ENCODE measurements at regions not wholly inside any gene's neighbourhood (a gene's known extent, or its start where the extent isn't known, plus 50 kb on each side); places are given as distances from the start of the nearest gene placed in this dataset.
"Not testable (repeated sequence)": the region's sequence is repeated elsewhere in the genome, so short reads cannot be mapped to it uniquely, and the experiment has no call there.

DNA sequence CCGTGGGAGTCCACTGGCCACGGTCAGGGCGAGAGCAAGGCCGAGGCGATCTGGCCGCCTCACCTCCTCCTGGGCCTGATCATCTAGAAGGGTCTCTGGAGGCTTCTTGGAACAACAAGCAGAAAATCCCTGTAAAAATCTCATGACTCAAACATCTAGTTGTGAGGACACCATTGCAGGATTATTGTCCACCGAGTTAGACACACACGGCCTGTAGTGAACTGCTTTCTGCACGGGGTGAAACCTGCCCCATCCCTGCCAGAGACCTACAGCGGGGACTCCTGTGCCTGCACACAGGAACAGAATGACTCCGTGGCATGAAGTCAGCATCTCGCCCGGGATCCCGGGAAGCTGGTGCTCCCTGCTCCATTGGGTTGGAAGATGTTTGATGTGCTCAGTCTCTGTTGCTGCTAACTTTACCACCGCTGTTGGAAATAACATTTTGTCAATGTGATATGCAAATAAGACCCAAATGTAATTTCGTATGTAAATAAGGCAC lies 267.0 kb upstream of the TCERG1L start:
- H3K9me3 ChIP-seq (ENCODE audit: control insufficient read depth, insufficient read depth, low read length): no peaks in the 10 kb centered on the region
- DNase-seq (ENCODE audit: low read depth in 4 of 6, low spot score in 6 of 6): peak in 1 of 6 donors; percentile 51
- H3K27ac ChIP-seq (ENCODE audit: low read depth, low read length): no peak overlapping the region
- H3K4me3 ChIP-seq (ENCODE audit: low read depth, low read length): no peak overlapping the region
- 71% methylated on average over 10 of the region's 16 CpGs for WGBS (ENCODE audit: insufficient coverage)
- peaks cover 14% of the 10 kb centered on the region for H3K4me1 ChIP-seq (ENCODE audit: control insufficient read depth, insufficient read depth, low read length)
- no peaks in the 10 kb centered on the region for H3K27me3 ChIP-seq (ENCODE audit: control insufficient read depth, insufficient read depth, low read length)
- H3K36me3 ChIP-seq (ENCODE audit: control insufficient read depth, insufficient read depth, low read length): no peaks in the 10 kb centered on the region

DNA sequence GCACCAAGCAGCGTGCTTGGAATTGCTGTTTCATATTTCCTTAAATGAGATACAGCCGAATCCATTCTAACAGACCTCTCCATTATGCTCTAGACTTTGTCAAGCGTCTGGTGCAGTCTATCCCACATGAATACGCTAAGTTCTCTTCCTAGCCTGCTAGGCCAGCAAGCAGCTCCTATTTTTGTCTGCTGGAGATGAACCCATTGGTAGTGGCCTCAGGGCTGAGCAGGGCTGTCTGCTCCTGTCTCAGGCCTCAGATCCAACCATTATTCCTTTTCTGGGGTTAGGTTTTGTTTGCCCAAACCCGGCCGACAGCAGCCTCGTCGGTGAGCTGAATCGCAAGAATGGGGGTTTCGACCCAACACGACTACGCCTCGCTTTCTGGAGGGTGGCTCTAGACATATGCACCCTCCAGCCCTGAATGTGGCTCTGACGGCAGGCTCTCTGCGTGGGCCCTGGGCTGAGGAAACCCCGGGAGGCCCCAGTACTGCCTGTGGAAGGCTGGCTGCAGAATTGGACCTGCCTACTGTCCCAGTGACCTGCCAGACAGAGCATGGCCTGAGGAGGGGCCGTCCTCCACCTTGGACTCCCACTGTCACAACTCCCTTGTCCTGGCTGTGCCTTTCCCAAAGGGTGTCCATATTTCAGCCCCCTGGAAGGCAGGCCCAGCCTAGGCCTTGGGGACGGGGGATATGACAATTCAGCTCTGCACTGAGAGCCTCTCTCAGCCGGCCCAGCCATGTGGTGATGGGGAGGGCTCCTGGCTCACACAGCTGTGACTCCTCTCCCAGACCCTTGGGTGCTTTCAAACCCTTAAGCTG lies 267.9 kb upstream of the TCERG1L start:
- Histone ChIP-seq H3K9me3 (ENCODE audit: control insufficient read depth, insufficient read depth, low read length) (no peaks in the 10 kb centered on the region), H3K4me1 (ENCODE audit: control insufficient read depth, insufficient read depth, low read length) (peaks cover 14% of the 10 kb centered on the region), H3K27me3 (ENCODE audit: control insufficient read depth, insufficient read depth, low read length) (no peaks in the 10 kb centered on the region), H3K36me3 (ENCODE audit: control insufficient read depth, insufficient read depth, low read length) (no peaks in the 10 kb centered on the region), H3K4me3 (ENCODE audit: low read depth, low read length) (no peak overlapping the region), H3K27ac (ENCODE audit: low read depth, low read length) (no peak overlapping the region)
- 78% methylated on average over 19 of the region's 19 CpGs for WGBS (ENCODE audit: insufficient coverage)
- no peak for DNase-seq (ENCODE audit: low read depth in 4 of 6, low spot score in 6 of 6)

DNA sequence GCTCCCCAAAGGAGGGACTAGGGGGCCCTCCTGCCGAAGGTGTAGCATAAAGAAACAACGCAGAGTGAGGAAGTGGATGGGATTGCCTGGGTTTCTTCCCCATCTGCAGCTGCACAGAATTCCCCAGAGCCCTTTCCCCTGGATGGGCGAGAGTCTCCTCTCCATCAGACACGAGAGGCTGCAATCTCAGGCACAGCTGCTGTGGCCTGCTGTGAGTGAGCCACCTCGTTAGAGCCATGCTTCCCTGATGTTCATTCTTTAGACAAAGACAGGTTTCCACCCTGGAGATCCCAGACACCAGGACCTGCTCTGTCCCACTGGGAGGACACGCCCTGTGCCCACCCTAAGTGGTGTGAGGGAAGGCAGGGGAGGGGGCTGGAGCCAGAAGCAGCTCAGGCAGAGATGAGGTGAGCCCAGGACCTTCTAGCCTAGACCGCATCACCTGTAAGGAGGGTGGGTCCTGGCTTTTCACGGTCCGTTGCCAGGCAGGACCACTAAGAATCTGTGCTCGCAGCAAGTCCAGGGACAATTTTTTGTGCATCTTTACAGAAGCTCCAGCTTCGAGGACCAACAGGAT lies 268.6 kb upstream of the TCERG1L start:
- DNase-seq (ENCODE audit: low read depth in 4 of 6, low spot score in 6 of 6): no peak
- H3K9me3 ChIP-seq (ENCODE audit: control insufficient read depth, insufficient read depth, low read length): no peaks in the 10 kb centered on the region
- no peaks in the 10 kb centered on the region for H3K27me3 ChIP-seq (ENCODE audit: control insufficient read depth, insufficient read depth, low read length)
- no peak overlapping the region for H3K27ac ChIP-seq (ENCODE audit: low read depth, low read length)
- 71% methylated on average over 10 of the region's 11 CpGs for WGBS (ENCODE audit: insufficient coverage)
- no peaks in the 10 kb centered on the region for H3K36me3 ChIP-seq (ENCODE audit: control insufficient read depth, insufficient read depth, low read length)
- H3K4me3 ChIP-seq (ENCODE audit: low read depth, low read length): no peak overlapping the region
- peaks cover 14% of the 10 kb centered on the region for H3K4me1 ChIP-seq (ENCODE audit: control insufficient read depth, insufficient read depth, low read length)

DNA sequence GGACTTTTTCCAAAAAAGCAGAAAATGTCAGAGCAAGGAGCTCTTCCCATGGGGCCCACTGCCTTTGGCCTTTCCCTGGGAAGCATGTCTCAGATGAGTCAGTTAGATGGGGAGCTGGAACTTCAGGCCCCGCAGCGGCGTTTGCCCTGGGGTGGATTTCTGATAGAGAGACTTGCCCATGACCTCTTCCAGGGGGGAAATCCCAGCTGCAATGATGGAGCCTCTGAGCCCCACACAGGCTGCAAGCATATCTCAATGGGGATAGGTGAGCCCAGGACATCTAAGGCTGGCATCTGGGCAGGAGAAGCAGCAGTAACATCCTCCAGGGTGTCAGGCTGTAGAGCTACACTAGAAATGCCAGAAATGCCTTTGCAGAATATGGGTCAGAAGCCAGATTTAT lies 269.2 kb upstream of the TCERG1L start:
- Histone ChIP-seq H3K36me3 (ENCODE audit: control insufficient read depth, insufficient read depth, low read length) (no peaks in the 10 kb centered on the region), H3K27me3 (ENCODE audit: control insufficient read depth, insufficient read depth, low read length) (no peaks in the 10 kb centered on the region), H3K27ac (ENCODE audit: low read depth, low read length) (no peak overlapping the region), H3K9me3 (ENCODE audit: control insufficient read depth, insufficient read depth, low read length) (no peaks in the 10 kb centered on the region), H3K4me3 (ENCODE audit: low read depth, low read length) (no peak overlapping the region), H3K4me1 (ENCODE audit: control insufficient read depth, insufficient read depth, low read length) (peaks cover 14% of the 10 kb centered on the region)
- 81% methylated on average over 3 of the region's 3 CpGs for WGBS (ENCODE audit: insufficient coverage)
- no peak for DNase-seq (ENCODE audit: low read depth in 4 of 6, low spot score in 6 of 6)

DNA sequence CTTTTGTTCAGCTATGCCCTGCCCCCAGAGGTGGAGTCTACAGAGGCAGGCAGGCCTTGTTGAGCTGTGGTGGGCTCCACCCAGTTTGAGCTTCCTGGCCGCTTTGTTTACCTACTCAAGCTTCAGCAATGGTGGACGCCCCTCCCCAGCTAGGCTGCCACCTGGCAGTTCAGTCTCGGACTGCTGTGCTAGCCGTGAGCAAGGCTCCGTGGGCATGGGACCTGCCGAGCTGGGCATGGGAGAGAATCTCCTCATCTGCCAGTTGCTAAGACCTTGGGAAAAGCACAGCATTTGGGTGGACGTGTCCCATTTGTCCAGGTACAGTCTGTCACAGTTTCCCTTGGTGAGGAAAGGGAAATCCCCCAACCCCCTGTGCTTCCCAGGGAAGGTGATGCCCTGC lies 270.0 kb upstream of the TCERG1L start:
- not testable (repeated sequence) for H3K27me3 ChIP-seq (ENCODE audit: control insufficient read depth, insufficient read depth, low read length); H3K4me3 ChIP-seq (ENCODE audit: low read depth, low read length); H3K36me3 ChIP-seq (ENCODE audit: control insufficient read depth, insufficient read depth, low read length); H3K9me3 ChIP-seq (ENCODE audit: control insufficient read depth, insufficient read depth, low read length); DNase-seq (ENCODE audit: low read depth in 4 of 6, low spot score in 6 of 6); H3K27ac ChIP-seq (ENCODE audit: low read depth, low read length)
- WGBS (ENCODE audit: insufficient coverage): 85% methylated on average over 7 of the region's 7 CpGs
- H3K4me1 ChIP-seq (ENCODE audit: control insufficient read depth, insufficient read depth, low read length): peaks cover 11% of the 10 kb centered on the region

DNA sequence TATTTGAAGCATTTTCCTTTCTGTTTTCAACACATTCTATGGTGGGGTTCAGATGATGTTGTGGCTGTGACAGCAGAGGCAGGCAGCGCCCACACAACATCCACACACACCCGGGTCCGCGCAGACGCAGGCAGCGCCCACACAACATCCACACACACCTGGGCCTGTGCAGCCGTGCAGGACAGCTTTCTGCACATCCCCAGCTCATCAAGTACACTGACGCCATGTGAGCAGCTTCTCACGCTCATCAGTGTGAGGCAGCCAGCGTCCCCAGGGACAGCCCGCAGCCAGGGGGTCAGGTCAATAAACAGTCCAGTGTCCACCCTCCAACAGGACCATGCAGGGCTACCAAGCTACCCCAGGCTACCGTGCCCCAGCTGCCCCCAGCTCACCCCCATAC lies 272.8 kb upstream of the TCERG1L start:
- WGBS (ENCODE audit: insufficient coverage): 60% methylated on average over 10 of the region's 12 CpGs
- Histone ChIP-seq H3K27ac (ENCODE audit: low read depth, low read length) (no peak overlapping the region), H3K36me3 (ENCODE audit: control insufficient read depth, insufficient read depth, low read length) (no peaks in the 10 kb centered on the region), H3K4me3 (ENCODE audit: low read depth, low read length) (no peak overlapping the region), H3K4me1 (ENCODE audit: control insufficient read depth, insufficient read depth, low read length) (peaks cover 11% of the 10 kb centered on the region), H3K27me3 (ENCODE audit: control insufficient read depth, insufficient read depth, low read length) (no peaks in the 10 kb centered on the region), H3K9me3 (ENCODE audit: control insufficient read depth, insufficient read depth, low read length) (no peaks in the 10 kb centered on the region)
- no peak for DNase-seq (ENCODE audit: low read depth in 4 of 6, low spot score in 6 of 6)

DNA sequence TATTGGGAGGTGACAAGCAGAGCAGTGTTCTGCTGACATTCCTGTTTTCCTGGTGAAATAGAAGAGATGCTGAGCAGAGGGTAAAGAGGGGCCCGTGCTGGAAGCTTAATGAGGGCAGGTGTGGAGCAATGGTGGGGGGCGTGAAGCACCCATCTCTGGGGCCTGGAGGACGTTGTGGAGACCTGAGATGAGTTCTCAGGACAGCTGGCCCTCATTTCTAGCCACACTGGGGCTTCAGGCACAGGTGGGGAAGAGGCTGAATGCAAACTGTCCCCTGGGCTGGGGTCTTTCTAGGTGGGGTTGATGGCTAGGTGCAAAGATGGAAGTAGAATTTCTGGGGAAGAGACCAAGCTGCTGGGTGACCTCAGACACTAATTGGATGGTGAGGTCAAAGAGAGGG lies 274.2 kb upstream of the TCERG1L start:
- Histone ChIP-seq H3K9me3 (ENCODE audit: control insufficient read depth, insufficient read depth, low read length) (no peaks in the 10 kb centered on the region), H3K4me3 (ENCODE audit: low read depth, low read length) (no peak overlapping the region), H3K36me3 (ENCODE audit: control insufficient read depth, insufficient read depth, low read length) (no peaks in the 10 kb centered on the region), H3K4me1 (ENCODE audit: control insufficient read depth, insufficient read depth, low read length) (no peaks in the 10 kb centered on the region), H3K27ac (ENCODE audit: low read depth, low read length) (no peak overlapping the region), H3K27me3 (ENCODE audit: control insufficient read depth, insufficient read depth, low read length) (no peaks in the 10 kb centered on the region)
- no peak for DNase-seq (ENCODE audit: low read depth in 4 of 6, low spot score in 6 of 6)
- 53% methylated on average over 3 of the region's 3 CpGs for WGBS (ENCODE audit: insufficient coverage)

DNA sequence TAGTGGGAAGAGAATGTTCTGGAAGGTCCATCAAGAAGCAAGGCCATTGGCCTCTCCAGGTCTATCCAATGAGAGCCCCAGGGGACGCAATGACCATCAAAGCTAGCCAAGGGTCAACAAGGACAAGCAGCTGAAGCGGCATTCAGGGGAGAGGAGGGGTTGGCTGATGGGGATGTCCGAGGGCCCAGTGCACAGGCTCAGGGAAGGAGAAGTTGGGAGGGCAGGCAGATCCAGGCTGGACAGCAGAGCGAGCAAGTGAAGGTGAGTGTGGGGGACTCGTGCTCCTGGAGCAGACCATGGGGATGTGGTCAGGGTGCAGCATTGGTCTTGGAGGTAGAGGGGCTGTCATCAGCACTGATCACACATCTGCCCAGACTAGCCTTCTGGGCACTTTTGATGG lies 275.4 kb upstream of the TCERG1L start:
- H3K27me3 ChIP-seq (ENCODE audit: control insufficient read depth, insufficient read depth, low read length): no peaks in the 10 kb centered on the region
- 74% methylated on average over 5 of the region's 5 CpGs for WGBS (ENCODE audit: insufficient coverage)

DNA sequence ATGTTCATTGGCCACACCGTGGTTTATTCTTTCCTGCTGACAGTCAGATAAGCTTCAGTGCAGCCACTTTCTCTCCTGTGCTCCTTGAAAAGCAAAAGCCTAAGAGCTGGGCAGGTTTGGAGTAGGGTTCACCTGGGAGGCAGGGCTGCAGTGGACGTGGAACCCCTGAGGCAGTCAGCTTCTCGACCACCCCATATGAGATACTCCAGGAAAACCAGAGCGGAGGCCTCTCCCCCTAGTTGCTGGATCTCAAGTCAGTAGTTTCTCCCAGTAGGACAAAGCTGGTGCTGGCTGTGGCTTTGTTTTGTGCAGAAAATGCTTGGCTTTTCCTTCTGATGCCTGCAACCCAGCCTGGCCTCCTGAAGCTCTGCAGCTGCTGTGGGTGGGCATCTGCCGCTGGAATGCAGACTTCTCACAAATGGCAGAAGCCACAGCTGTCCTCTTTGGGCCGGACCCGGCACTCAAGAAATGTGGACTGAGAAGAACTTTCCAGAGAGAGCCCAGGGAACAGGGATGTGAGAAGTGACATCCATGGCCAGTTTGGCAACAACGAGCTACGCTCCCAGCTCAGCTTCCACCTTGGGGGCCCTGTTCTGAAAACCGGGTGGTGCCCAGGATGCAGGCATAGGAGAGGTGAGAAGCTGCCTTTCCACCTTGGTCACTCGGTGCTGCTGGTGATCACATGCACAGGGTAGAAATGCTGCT lies 276.6 kb upstream of the TCERG1L start:
- H3K4me3 ChIP-seq (ENCODE audit: low read depth, low read length): no peak overlapping the region
- whole genome bisulfite sequencing (ENCODE audit: insufficient coverage): 83% methylated on average over 9 of the region's 11 CpGs
- H3K4me1 ChIP-seq (ENCODE audit: control insufficient read depth, insufficient read depth, low read length): no peaks in the 10 kb centered on the region
- H3K27ac ChIP-seq (ENCODE audit: low read depth, low read length): no peak overlapping the region
- H3K9me3 ChIP-seq (ENCODE audit: control insufficient read depth, insufficient read depth, low read length): no peaks in the 10 kb centered on the region
- H3K27me3 ChIP-seq (ENCODE audit: control insufficient read depth, insufficient read depth, low read length): no peaks in the 10 kb centered on the region
- no peaks in the 10 kb centered on the region for H3K36me3 ChIP-seq (ENCODE audit: control insufficient read depth, insufficient read depth, low read length)
- DNase-seq (ENCODE audit: low read depth in 4 of 6, low spot score in 6 of 6): no peak

More for the DNA sequence above, 275.4 kb upstream of the TCERG1L start:
- Histone ChIP-seq H3K4me3 (ENCODE audit: low read depth, low read length) (no peak overlapping the region), H3K4me1 (ENCODE audit: control insufficient read depth, insufficient read depth, low read length) (no peaks in the 10 kb centered on the region), H3K27ac (ENCODE audit: low read depth, low read length) (no peak overlapping the region), H3K36me3 (ENCODE audit: control insufficient read depth, insufficient read depth, low read length) (no peaks in the 10 kb centered on the region), H3K9me3 (ENCODE audit: control insufficient read depth, insufficient read depth, low read length) (no peaks in the 10 kb centered on the region)
- DNase-seq (ENCODE audit: low read depth in 4 of 6, low spot score in 6 of 6): no peak
